IPS-15b (cell line): ENCODE measurements at regions not wholly inside any gene's neighbourhood (a gene's known extent, or its start where the extent isn't known, plus 50 kb on each side); places are given as distances from the start of the nearest gene placed in this dataset.

Experiments used
- H3K27me3 ChIP-seq: one replicate; pipeline ENCODE4 v1.6.1; 2013; ENCODE audit warnings: low read length; ENCODE audit not compliant: control insufficient read depth, insufficient read depth
- H3K36me3 ChIP-seq: one replicate; pipeline ENCODE4 v1.6.1; 2013; ENCODE audit warnings: low read length; ENCODE audit not compliant: control insufficient read depth, insufficient read depth
- H3K4me1 ChIP-seq: one replicate; pipeline ENCODE4 v1.6.1; 2013; ENCODE audit warnings: mild to moderate bottlenecking, low read length; ENCODE audit not compliant: control insufficient read depth, insufficient read depth
- H3K4me3 ChIP-seq: one replicate; pipeline ENCODE4 v1.5.1; 2013; ENCODE audit warnings: low read depth, low read length
- H3K9ac ChIP-seq: one replicate; pipeline ENCODE4 v1.6.1; 2013; ENCODE audit warnings: low read depth, mild to moderate bottlenecking, low read length
- H3K9me3 ChIP-seq: one replicate; pipeline ENCODE4 v1.6.1; 2013; ENCODE audit warnings: mild to moderate bottlenecking, low read length; ENCODE audit not compliant: control insufficient read depth, insufficient read depth

DNA sequence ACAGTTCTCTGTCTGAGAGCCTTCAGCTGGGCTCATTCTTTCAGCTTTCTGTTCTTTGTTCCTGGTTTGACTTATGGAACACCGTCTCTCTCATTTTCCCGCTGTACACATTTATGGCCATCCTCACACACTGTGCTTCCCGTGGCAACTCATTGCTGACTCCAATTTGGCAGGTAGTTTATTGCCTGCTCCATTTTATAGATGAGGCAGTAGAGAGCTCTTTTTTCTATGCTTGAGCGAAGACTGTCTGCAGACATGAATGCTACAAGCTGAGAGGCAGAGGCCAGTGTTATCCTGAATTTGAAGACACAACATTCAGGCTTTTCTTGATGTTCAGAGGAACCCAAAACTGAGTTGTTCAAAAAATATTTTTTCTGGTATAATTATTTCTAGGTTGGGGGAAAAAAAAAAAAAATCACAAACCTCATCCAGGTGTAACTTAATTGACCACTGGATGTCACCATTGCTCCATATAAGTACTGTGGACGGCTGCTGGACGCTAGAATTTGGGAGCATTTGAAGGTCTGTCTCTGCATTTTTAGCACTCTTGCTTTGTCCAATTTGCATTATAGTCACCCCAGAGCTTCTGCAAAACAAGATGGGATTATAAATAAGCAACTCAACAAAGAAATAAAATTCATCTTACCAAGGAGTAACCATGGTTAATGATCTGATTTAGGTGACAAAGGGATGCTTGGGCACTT is 83.5 kb downstream of the HRH4 start:
- H3K4me3 ChIP-seq, result no peak overlapping the region
- no peaks in the 10 kb centered on the region for H3K27me3 ChIP-seq
- H3K36me3 ChIP-seq, result no peaks in the 10 kb centered on the region
- no peak overlapping the region for H3K9ac ChIP-seq
- no peaks in the 10 kb centered on the region for H3K9me3 ChIP-seq
- no peaks in the 10 kb centered on the region for H3K4me1 ChIP-seq

DNA sequence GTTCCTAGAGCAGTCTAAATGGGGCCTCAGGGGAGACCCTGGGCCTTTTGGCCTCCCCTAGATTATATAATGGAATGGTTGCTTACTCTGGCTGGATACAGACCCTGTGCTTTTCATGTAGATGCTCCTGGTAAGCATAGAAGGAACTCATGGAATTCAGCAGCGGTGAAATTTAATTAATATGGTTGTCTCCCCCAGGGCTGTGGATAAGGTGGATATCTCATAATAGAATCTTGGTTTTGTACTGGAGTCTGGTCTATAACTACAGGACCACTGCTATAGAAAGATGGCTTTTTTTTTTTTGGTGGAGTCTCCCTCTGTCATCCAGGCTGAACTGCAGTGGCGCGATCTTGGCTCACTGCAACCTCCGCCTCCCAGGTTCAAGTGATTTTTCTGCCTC is 84.5 kb downstream of the HRH4 start:
- H3K9ac ChIP-seq, result no peak overlapping the region
- no peaks in the 10 kb centered on the region for H3K9me3 ChIP-seq

GRCh38 chr18:24545651-24546050 is 85.2 kb downstream of the HRH4 start:
- no peaks in the 10 kb centered on the region for H3K27me3 ChIP-seq
- no peak overlapping the region for H3K9ac ChIP-seq
- no peak overlapping the region for H3K4me3 ChIP-seq
- no peaks in the 10 kb centered on the region for H3K4me1 ChIP-seq
- H3K36me3 ChIP-seq, result no peaks in the 10 kb centered on the region
- H3K9me3 ChIP-seq, result no peaks in the 10 kb centered on the region

More for the DNA sequence above, 84.5 kb downstream of the HRH4 start:
- Histone ChIP-seq H3K4me1 (no peaks in the 10 kb centered on the region), H3K4me3 (no peak overlapping the region), H3K36me3 (no peaks in the 10 kb centered on the region), H3K27me3 (no peaks in the 10 kb centered on the region)

DNA sequence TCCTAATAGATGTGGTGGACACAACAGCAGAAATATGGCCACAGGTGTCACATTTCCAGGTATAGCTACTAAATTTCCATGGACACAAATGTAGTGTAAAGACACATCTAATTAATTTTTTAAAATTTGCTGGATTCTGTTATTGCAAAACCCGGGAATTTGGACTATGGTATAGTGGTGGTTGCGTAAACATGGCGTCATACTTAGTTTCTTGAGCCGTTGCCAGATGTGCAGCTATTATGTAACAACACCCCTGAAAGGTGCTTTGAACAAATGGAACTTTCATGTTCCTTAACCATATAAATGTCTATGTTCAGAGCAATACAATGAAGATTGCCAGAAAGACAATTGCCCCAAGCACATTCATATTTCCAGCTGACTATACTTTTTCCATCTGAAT is 85.9 kb downstream of the HRH4 start:
- no peaks in the 10 kb centered on the region for H3K27me3 ChIP-seq
- no peak overlapping the region for H3K4me3 ChIP-seq
- H3K9me3 ChIP-seq, result no peaks in the 10 kb centered on the region
- no peaks in the 10 kb centered on the region for H3K4me1 ChIP-seq
- H3K36me3 ChIP-seq, result no peaks in the 10 kb centered on the region
- H3K9ac ChIP-seq, result no peak overlapping the region

- H3K4me1 ChIP-seq, result no peaks in the 10 kb centered on the region
- H3K9me3 ChIP-seq, result no peaks in the 10 kb centered on the region
- H3K4me3 ChIP-seq, result no peak overlapping the region
- H3K9ac ChIP-seq, result no peak overlapping the region
- no peaks in the 10 kb centered on the region for H3K27me3 ChIP-seq
- H3K36me3 ChIP-seq, result no peaks in the 10 kb centered on the region
These were observed 88.1 kb downstream of the HRH4 start for GRCh38 chr18:24548583-24548982.

DNA sequence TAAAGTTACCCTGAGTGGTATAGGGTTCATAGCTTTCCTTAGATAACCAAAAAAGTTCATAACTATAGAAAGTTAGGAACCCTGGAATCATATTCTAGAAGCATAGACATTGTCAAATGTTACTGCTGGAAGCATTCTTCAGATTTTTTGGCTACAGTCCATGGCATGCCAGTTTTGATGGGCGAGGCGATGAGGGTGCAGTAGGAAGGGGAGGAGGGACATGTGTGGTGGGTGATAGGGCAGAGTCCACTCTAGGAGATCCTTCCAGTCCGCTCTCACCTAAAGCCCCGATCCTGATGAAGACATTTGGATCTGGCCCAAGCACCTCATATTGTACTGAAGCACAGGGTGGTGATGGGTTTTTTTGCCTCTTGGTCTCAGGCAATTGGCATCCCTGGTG is 91.8 kb downstream of the HRH4 start:
- no peaks in the 10 kb centered on the region for H3K9me3 ChIP-seq
- H3K4me3 ChIP-seq, result no peak overlapping the region
- H3K27me3 ChIP-seq, result no peaks in the 10 kb centered on the region
- H3K36me3 ChIP-seq, result no peaks in the 10 kb centered on the region
- no peaks in the 10 kb centered on the region for H3K4me1 ChIP-seq
- no peak overlapping the region for H3K9ac ChIP-seq

- Histone ChIP-seq H3K9me3 (no peaks in the 10 kb centered on the region), H3K4me1 (no peaks in the 10 kb centered on the region), H3K9ac (no peak overlapping the region), H3K4me3 (no peak overlapping the region), H3K36me3 (no peaks in the 10 kb centered on the region), H3K27me3 (no peaks in the 10 kb centered on the region)
These were observed 93.3 kb downstream of the HRH4 start for GRCh38 chr18:24553571-24554285.

GRCh38 chr18:24558403-24558802 is 98.0 kb downstream of the HRH4 start:
- Histone ChIP-seq H3K27me3 (no peaks in the 10 kb centered on the region), H3K4me3 (no peak overlapping the region), H3K36me3 (no peaks in the 10 kb centered on the region), H3K4me1 (peaks cover 5% of the 10 kb centered on the region), H3K9ac (no peak overlapping the region), H3K9me3 (no peaks in the 10 kb centered on the region)

- peaks cover 5% of the 10 kb centered on the region for H3K4me1 ChIP-seq
- no peaks in the 10 kb centered on the region for H3K36me3 ChIP-seq
- H3K27me3 ChIP-seq, result no peaks in the 10 kb centered on the region
- no peak overlapping the region for H3K9ac ChIP-seq
- no peaks in the 10 kb centered on the region for H3K9me3 ChIP-seq
- no peak overlapping the region for H3K4me3 ChIP-seq
These were observed 99.1 kb downstream of the HRH4 start for GRCh38 chr18:24559526-24559925.

- Histone ChIP-seq H3K27me3 (no peaks in the 10 kb centered on the region), H3K4me3 (no peak overlapping the region), H3K9me3 (no peaks in the 10 kb centered on the region), H3K9ac (no peak overlapping the region), H3K4me1 (peaks cover 5% of the 10 kb centered on the region), H3K36me3 (no peaks in the 10 kb centered on the region)
These were observed 100.1 kb downstream of the HRH4 start for GRCh38 chr18:24560511-24560981.

GRCh38 chr18:24561369-24561965 is 101.0 kb downstream of the HRH4 start:
- H3K4me1 ChIP-seq, result peaks cover 5% of the 10 kb centered on the region
- H3K4me3 ChIP-seq, result no peak overlapping the region
- H3K27me3 ChIP-seq, result no peaks in the 10 kb centered on the region
- no peak overlapping the region for H3K9ac ChIP-seq
- no peaks in the 10 kb centered on the region for H3K36me3 ChIP-seq
- H3K9me3 ChIP-seq, result no peaks in the 10 kb centered on the region

GRCh38 chr18:24567199-24567598 is 106.8 kb downstream of the HRH4 start:
- no peaks in the 10 kb centered on the region for H3K9me3 ChIP-seq
- H3K4me3 ChIP-seq, result no peak overlapping the region
- no peak overlapping the region for H3K9ac ChIP-seq
- H3K4me1 ChIP-seq, result no peaks in the 10 kb centered on the region
- H3K27me3 ChIP-seq, result no peaks in the 10 kb centered on the region
- no peaks in the 10 kb centered on the region for H3K36me3 ChIP-seq
